Activated T-cell treated with anti-CD3 and anti-CD28 coated beads, Interleukin-2, amount 50 U/mL, for 48 hours (primary cell): ENCODE measurements at regions not wholly inside any gene's neighbourhood (a gene's known extent, or its start where the extent isn't known, plus 50 kb on each side); places are given as distances from the start of the nearest gene placed in this dataset.
"Not testable (repeated sequence)": the region's sequence is repeated elsewhere in the genome, so short reads cannot be mapped to it uniquely, and the experiment has no call there.

Source experiments
- DNase-seq, 2 experiments: peaks; one replicate each; pipeline ENCODE4 v3.0.0-alpha.2; 2020

DNA sequence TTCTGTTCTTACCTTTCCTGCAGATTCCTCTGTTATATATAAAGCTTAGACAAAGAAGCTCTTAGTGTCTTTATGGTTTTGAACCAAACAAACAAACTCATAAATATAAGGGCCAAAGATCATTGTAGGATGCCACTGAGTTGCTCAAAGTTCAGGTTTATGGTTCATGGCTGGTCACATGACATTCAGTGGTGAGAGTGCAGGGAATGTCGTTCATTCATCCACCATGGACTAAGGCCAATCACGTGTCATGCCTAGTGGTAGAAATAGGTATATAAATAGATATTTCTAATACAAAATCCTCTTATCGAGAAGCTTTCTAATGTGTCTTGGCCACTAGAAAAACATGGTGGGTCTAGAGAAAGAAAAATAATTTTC lies 119.4 kb downstream of the GATA3 start:
- no peak for DNase-seq

- no peak for DNase-seq
Observed at GRCh38 chr10:8174762-8175161, 120.3 kb downstream of the GATA3 start.

DNA sequence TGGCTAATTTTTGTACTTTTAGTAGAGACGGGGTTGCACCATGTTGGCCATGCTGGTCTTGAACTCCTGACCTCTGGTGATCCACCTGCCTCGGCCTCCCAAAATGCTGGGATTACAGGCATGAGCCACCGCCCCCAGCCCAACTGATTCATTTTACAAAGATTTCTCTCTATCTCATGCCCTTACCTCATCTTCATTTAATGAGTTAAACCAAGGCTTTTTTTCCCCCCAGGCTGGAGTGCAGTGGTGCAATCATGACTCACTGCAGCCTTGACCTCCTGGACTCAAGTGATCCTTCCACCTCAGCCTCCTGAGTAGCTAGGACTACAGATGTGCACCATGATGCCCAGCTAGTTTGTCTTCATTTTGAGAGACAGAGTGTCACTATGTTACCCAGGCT lies 123.0 kb downstream of the GATA3 start:
- not testable (repeated sequence) for DNase-seq

DNA sequence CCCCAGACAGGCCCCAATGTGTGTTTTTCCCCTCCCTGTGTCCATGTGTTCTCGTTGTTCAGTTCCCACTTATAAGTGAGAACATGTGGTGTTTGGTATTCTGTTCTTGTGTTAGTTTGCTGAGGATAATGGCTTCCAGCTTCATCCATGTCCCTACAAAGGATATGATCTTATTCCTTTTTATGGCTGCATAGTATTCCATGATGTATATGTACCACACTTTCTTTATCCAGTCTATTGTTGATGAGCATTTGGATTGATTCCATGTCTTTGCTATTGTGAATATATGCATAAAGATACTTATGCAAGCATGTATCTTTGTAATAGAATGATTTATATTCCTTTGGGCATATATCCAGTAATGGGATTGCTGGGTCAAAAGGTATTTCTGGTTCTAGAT lies 125.3 kb downstream of the GATA3 start:
- not testable (repeated sequence) for DNase-seq

- DNase-seq = no peak
Observed at GRCh38 chr10:8180360-8181109, 126.0 kb downstream of the GATA3 start.

GRCh38 chr10:8181496-8182157 lies 127.1 kb downstream of the GATA3 start:
- no peak for DNase-seq

DNA sequence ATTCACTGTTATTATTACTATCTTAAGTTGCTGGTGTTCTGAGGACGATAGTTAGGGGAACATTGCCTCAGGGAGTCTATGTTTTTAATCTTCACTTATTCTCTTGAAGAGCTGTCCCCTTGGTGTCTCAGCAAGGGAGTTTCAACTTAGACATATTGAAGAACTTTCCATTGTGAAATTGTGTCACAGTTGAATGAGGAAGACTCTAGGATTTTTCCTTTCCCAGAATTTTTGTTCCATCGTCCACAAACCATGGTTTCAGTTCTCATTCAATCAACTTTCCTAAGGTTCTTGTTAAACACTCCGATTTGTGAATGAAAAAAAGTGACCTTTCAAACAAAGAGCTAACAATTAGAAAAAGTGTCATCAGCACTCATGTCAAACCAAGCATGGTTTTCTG lies 128.3 kb downstream of the GATA3 start:
- no peak for DNase-seq

- DNase-seq = no peak
Observed at GRCh38 chr10:8183241-8183704, 128.8 kb downstream of the GATA3 start.

GRCh38 chr10:8187171-8187666 lies 132.7 kb downstream of the GATA3 start:
- DNase-seq = no peak

DNA sequence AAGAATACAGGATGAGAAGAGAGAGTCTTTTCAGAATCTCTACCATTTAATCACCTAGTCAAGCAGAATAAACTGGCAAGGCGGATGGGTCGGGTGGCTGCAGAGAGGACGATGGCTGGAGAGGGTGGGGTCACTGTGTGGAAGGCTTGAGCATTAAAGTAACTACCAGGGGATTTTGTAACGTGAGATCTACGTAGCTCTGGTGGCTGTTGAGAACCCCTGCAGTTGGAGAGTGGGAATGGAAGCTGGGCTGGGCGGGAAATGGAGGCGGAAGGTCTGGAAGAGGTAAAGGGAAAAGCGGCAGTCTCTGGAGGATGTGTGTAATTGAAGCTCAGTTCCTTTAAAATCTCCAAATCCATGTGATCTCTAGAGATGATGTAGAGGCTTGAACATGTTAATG lies 135.0 kb downstream of the GATA3 start:
- DNase-seq = no peak

GRCh38 chr10:8192301-8192700 lies 137.8 kb downstream of the GATA3 start:
- DNase-seq = no peak

DNA sequence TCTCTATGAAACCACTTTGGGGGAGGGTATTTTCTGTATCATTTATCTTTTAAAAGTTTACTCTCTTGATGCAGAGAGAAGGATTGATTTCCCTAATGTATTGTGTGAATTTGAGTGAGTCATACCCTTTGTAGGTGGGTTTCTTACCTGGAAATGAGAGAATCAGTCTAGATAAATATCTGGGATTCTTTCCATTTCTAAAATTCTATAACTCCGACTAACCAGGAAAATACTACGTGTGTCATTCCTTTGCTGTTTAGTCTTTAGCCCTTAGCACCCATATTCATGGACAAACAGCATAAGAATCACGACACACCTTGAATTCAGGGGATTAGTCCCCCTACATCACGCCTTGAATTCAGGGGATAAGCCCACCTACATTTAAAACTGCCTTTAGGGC lies 139.1 kb downstream of the GATA3 start:
- DNase-seq = no peak

DNA sequence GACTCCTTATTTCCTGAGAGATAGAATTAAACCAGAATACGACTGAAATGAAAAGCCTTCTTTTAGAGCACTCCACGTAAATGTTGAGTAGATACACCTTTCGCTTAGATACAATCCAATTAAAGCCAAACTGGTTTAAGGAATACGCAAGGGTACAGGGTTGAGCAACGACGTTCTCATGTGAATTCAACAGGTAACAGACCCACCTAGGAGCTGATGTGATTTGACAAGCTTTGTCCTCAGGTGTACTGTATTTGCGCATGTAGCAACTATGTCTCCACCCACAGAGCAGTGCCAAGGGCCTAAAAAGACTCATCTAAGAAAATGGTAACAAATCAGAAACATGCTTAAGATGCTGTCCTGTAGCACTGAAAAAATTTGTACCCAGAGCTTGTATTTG lies 139.6 kb downstream of the GATA3 start:
- no peak for DNase-seq

- DNase-seq = no peak
Observed at GRCh38 chr10:8206882-8207281, 152.4 kb downstream of the GATA3 start.

DNA sequence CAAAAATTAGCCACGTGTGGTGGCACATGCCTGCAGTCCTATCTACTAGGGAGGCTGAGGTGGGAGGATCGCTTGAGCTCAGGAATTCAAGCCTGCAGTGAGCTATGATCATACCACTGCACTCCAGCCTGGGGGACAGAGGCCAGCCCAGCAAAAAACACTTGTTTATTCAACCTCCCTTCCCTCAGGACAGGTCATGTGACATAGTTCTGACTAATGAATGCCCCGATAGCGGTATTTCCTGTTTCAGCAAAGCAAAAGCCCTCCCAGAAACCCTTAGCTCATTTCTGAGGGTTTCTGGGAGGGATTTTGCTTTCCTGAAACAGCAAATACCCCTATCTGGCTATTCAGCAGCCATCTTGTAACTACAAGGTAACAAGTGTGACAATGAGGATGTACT lies 157.1 kb downstream of the GATA3 start:
- DNase-seq = no peak

- DNase-seq = no peak
Observed at GRCh38 chr10:8213735-8214134, 159.2 kb downstream of the GATA3 start.

DNA sequence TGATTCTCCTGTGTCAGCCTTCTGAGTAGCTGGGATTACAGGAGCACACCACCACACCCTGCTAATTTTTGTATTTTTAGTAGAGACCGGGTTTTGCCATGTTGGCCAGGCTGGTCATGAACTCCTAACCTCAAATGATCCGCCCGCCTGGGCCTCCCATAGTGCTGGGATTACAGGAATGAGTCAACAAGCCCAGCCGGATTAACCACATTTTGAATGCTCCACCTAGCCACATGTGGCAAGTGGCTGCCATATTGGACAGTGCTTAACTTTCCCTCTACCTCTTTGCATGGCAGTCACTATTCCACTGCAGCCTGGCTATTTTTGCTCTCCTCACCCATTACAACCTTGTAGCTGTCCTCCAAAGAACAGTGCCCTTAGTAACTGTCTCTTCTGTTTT lies 160.1 kb downstream of the GATA3 start:
- no peak for DNase-seq

- no peak for DNase-seq
Observed at GRCh38 chr10:8216893-8217292, 162.4 kb downstream of the GATA3 start.

GRCh38 chr10:8221451-8221850 lies 167.0 kb downstream of the GATA3 start:
- no peak for DNase-seq

DNA sequence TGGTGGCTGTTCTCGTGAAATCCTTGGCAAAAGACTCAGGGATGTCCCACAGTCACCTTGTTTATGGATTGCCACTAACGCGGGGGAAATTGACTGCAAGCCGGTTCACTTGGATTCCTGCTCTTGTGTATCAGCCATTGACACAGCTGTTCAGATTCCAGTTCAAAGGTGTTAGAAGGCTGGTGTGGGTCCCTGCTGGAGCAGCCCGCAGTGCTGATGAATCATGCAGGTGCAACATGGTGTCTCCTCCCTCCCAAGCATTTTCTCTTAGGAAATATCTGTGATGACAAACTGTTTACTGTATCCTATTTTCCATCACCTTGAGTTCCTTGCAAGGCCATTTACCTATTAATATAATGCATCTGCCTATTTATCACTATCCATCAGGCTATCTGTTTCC lies 170.1 kb downstream of the GATA3 start:
- no peak for DNase-seq

DNA sequence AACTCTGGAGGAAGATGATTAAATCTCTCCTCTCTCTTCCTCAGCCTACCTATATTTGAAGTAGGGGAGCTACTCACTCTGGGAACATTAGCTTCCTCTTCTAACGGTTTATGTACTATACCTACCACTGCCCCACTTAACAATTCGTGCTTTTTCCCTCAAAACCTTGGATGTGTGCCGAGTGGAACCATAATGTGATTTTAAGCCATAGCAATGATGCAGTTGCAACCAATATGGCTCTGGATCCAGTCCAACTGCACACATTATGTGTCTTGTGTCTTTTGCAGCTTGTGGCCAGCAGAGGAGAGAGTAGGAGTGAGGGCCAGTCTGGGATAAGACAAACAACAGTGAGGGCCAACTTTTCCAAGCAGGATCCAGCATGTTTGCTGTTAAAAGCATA lies 170.7 kb downstream of the GATA3 start:
- DNase-seq = no peak

- DNase-seq = no peak
Observed at GRCh38 chr10:8227246-8227645, 172.8 kb downstream of the GATA3 start.

GRCh38 chr10:8229153-8229552 lies 174.7 kb downstream of the GATA3 start:
- no peak for DNase-seq

DNA sequence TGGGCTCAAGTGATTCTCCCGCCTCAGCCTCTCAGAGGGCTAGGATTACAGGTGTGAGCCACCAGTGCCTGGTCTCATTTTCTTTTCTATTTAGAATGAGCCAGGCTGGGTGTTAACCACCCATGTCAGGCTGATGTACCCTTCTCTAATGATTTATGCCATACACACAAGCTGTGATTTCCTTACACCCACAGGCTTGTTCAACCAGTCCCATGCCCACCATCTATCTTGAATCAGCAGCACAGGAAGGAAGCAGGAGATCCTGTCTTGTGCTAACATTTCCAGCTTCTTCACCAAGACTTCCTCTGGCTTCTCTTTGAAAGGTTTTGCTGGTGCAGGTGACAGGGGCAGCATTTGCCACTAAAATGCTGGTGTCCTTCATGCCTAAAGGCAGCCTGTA lies 176.4 kb downstream of the GATA3 start:
- no peak for DNase-seq

DNA sequence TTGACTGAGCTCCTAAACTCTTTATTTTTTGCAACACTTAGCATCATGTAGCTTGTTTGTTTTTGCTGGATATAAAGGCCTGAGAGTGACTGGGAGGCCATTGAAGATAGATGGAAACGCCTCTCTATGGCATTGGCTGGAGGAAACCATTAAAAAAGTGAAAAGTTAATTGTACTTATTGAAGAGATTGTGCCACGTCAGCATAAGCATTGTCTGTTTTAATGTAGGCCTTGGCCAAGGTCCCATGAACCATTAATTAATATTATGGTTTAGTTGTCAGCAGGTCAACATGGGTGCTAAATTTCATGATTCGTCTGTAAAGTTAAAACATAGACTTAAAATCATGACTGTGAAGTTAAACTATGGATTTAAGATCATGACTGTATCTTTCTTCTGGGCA lies 178.6 kb downstream of the GATA3 start:
- DNase-seq = no peak
